BLaER1 treated with 17β-estradiol and CSF1 and Interleukin-3, amounts not matched to agents 10 nM and 100 nM (cell line): ENCODE measurements at regions not wholly inside any gene's neighbourhood (a gene's known extent, or its start where the extent isn't known, plus 50 kb on each side); places are given as distances from the start of the nearest gene placed in this dataset.

Experiments
- H3K27ac ChIP-seq, 11 experiments: shearing (Covaris generic); formaldehyde crosslinking; 2 replicates each; pipeline ENCODE4 v1.8.1; 2022
- H3K27me3 ChIP-seq, 11 experiments: shearing (Covaris generic); formaldehyde crosslinking; 2 replicates each; pipeline ENCODE4 v1.8.1; 2022
- H3K36me3 ChIP-seq, 11 experiments: shearing (Covaris generic); formaldehyde crosslinking; 2 replicates each; pipeline ENCODE4 v1.8.1; 2022
- H3K4me1 ChIP-seq, 10 experiments: shearing (Covaris generic); formaldehyde crosslinking; 2 replicates each; pipeline ENCODE4 v1.8.1; 2022
- H3K4me2 ChIP-seq, 11 experiments: shearing (Covaris generic); formaldehyde crosslinking; 2 replicates each; pipeline ENCODE4 v1.8.1; 2022
- H3K4me3 ChIP-seq, 10 experiments: shearing (Covaris generic); formaldehyde crosslinking; 2 replicates each; pipeline ENCODE4 v1.8.1; 2022
- H3K9ac ChIP-seq, 11 experiments: shearing (Covaris generic); formaldehyde crosslinking; 2 replicates each; pipeline ENCODE4 v1.8.1; 2022
- H3K9me3 ChIP-seq, 11 experiments: shearing (Covaris generic); formaldehyde crosslinking; replicated peaks in 1 of 11; 2 replicates each; pipeline ENCODE4 v1.8.1; 2022
- H4K20me1 ChIP-seq, 11 experiments: shearing (Covaris generic); formaldehyde crosslinking; 2 replicates each; pipeline ENCODE4 v1.8.1; 2022
- Cebpa-rat ChIP-seq, 11 experiments: shearing (Covaris generic); IDR thresholded peaks; 2 replicates each; pipeline ENCODE4 v1.8.1; 2022

- TF ChIP-seq Cebpa-rat (IDR thresholded peaks at IDR 0.05) = no peak
Measured at GRCh38 chr6:155519176-155519738, 63.6 kb upstream of the NOX3 start.

GRCh38 chr6:155517294-155517693 lies 61.7 kb upstream of the NOX3 start:
- no peak overlapping the region for H3K9ac ChIP-seq
- no peaks in the 10 kb centered on the region for H3K36me3 ChIP-seq
- peaks cover 0 to 19% (median 1%) of the 10 kb centered on the region in 10 experiments; a peak in 9 of 20 replicates for H3K4me1 ChIP-seq
- no peaks in the 10 kb centered on the region for H3K27me3 ChIP-seq
- no peak overlapping the region for H3K4me3 ChIP-seq
- no peak for TF ChIP-seq Cebpa-rat (IDR thresholded peaks at IDR 0.05)
- no peak overlapping the region for H3K4me2 ChIP-seq
- no peaks in the 10 kb centered on the region for H4K20me1 ChIP-seq
- no peak overlapping the region for H3K27ac ChIP-seq
- peaks cover 0 to 16% (median 0%) of the 10 kb centered on the region in 11 experiments; a peak in 4 of 22 replicates for H3K9me3 ChIP-seq

More at GRCh38 chr6:155519176-155519738, 63.6 kb upstream of the NOX3 start:
- no peak overlapping the region for H3K4me2 ChIP-seq
- H3K4me3 ChIP-seq = no peak overlapping the region
- no peaks in the 10 kb centered on the region for H3K27me3 ChIP-seq
- H3K4me1 ChIP-seq = peaks cover 0 to 38% (median 7%) of the 10 kb centered on the region in 10 experiments; a peak in 9 of 20 replicates
- no peak overlapping the region for H3K27ac ChIP-seq
- H3K9me3 ChIP-seq = peaks cover 0 to 16% (median 0%) of the 10 kb centered on the region in 11 experiments; a peak in 5 of 22 replicates
- no peaks in the 10 kb centered on the region for H4K20me1 ChIP-seq
- no peaks in the 10 kb centered on the region for H3K36me3 ChIP-seq
- H3K9ac ChIP-seq = no peak overlapping the region

- peaks cover 0 to 7% (median 0%) of the 10 kb centered on the region in 11 experiments; a peak in 3 of 22 replicates for H3K9me3 ChIP-seq
- no peak overlapping the region for H3K4me3 ChIP-seq
- H3K9ac ChIP-seq = no peak overlapping the region
- peaks cover 0 to 7% (median 0%) of the 10 kb centered on the region in 10 experiments; a peak in 1 of 20 replicates for H3K4me1 ChIP-seq
- no peak overlapping the region for H3K4me2 ChIP-seq
- H3K27me3 ChIP-seq = no peaks in the 10 kb centered on the region
- no peak overlapping the region for H3K27ac ChIP-seq
- H3K36me3 ChIP-seq = no peaks in the 10 kb centered on the region
- no peaks in the 10 kb centered on the region for H4K20me1 ChIP-seq
- no peak for TF ChIP-seq Cebpa-rat (IDR thresholded peaks at IDR 0.05)
Measured at GRCh38 chr6:155510879-155511278, 55.2 kb upstream of the NOX3 start.

- H4K20me1 ChIP-seq = no peaks in the 10 kb centered on the region
- no peak for TF ChIP-seq Cebpa-rat (IDR thresholded peaks at IDR 0.05)
- H3K9ac ChIP-seq = no peak overlapping the region
- H3K9me3 ChIP-seq = peaks cover 0 to 7% (median 0%) of the 10 kb centered on the region in 11 experiments; a peak in 3 of 22 replicates
- no peak overlapping the region for H3K27ac ChIP-seq
- no peak overlapping the region for H3K4me2 ChIP-seq
- H3K4me1 ChIP-seq = peaks cover 0 to 7% (median 0%) of the 10 kb centered on the region in 10 experiments; a peak in 1 of 20 replicates
- no peak overlapping the region for H3K4me3 ChIP-seq
- H3K27me3 ChIP-seq = no peaks in the 10 kb centered on the region
- H3K36me3 ChIP-seq = no peaks in the 10 kb centered on the region
Measured at GRCh38 chr6:155509743-155510475, 54.3 kb upstream of the NOX3 start.

GRCh38 chr6:155505608-155505989 lies 50.0 kb upstream of the NOX3 start:
- Histone ChIP-seq H3K36me3 (no peaks in the 10 kb centered on the region), H4K20me1 (no peaks in the 10 kb centered on the region), H3K4me2 (no peak overlapping the region), H3K9ac (no peak overlapping the region), H3K9me3 (peaks cover 7 to 18% (median 11%) of the 10 kb centered on the region in 11 experiments; a peak in 19 of 22 replicates), H3K4me1 (no peaks in the 10 kb centered on the region), H3K27ac (no peak overlapping the region), H3K4me3 (no peak overlapping the region), H3K27me3 (no peaks in the 10 kb centered on the region)
- TF ChIP-seq Cebpa-rat (IDR thresholded peaks at IDR 0.05) = no peak
